Fibroblast of lung (primary cell): ENCODE measurements at regions not wholly inside any gene's neighbourhood (a gene's known extent, or its start where the extent isn't known, plus 50 kb on each side); places are given as distances from the start of the nearest gene placed in this dataset.

Experiments
- DNase-seq, 2 donors: peaks; one replicate each; pipeline versions ENCODE4 v3.0.0 to v3.0.0-alpha.2; 2010; ENCODE audit warnings: low read depth in 2 of 2
- H2AFZ ChIP-seq: 2 replicates; pipeline ENCODE4 v1.5.1; 2012; ENCODE audit warnings: low read length, control low read depth, inconsistent platforms
- H3K27ac ChIP-seq: 2 replicates; pipeline ENCODE4 v1.5.1; 2011; ENCODE audit warnings: low read length, control low read depth; ENCODE audit not compliant: insufficient read depth
- H3K27me3 ChIP-seq: 2 replicates; pipeline ENCODE4 v1.5.1; 2011; ENCODE audit warnings: mild to moderate bottlenecking, low read length; ENCODE audit not compliant: control insufficient read depth, insufficient read depth
- H3K36me3 ChIP-seq: 2 replicates; pipeline ENCODE4 v1.5.1; 2011; ENCODE audit warnings: low read length; ENCODE audit not compliant: control insufficient read depth, insufficient read depth
- H3K4me1 ChIP-seq: 2 replicates; pipeline ENCODE4 v1.5.1; 2011; ENCODE audit warnings: low read length; ENCODE audit not compliant: control insufficient read depth, insufficient read depth; ENCODE audit errors: extremely low read depth
- H3K4me2 ChIP-seq: 2 replicates; pipeline ENCODE4 v1.5.1; 2011; ENCODE audit warnings: low read length, control low read depth; ENCODE audit not compliant: insufficient read depth; ENCODE audit errors: extremely low read depth
- H3K4me3 ChIP-seq, 4 experiments: fragments of 200-600 bp in 1 of 4; sonication (generic) in 1 of 4; replicated peaks in 1 of 4; 2 replicates each; pipeline ENCODE4 v1.5.1; 2011 to 2016; ENCODE audit warnings: low read length in 4 of 4, low read depth in 3 of 4, mild to moderate bottlenecking in 3 of 4, control low read depth in 2 of 4, inconsistent platforms in 1 of 4, mixed read lengths in 1 of 4; ENCODE audit not compliant: insufficient read depth in 1 of 4; ENCODE audit errors: control extremely low read depth in 1 of 4
- H3K79me2 ChIP-seq: 2 replicates; pipeline ENCODE4 v1.5.1; 2012; ENCODE audit warnings: mild to moderate bottlenecking, low read length, inconsistent platforms; ENCODE audit not compliant: control insufficient read depth, insufficient read depth
- H3K9ac ChIP-seq: 2 replicates; pipeline ENCODE4 v1.5.1; 2011; ENCODE audit warnings: mild to moderate bottlenecking, low read length, control low read depth; ENCODE audit not compliant: insufficient read depth
- H3K9me3 ChIP-seq: 2 replicates; pipeline ENCODE4 v1.5.1; 2012; ENCODE audit warnings: low read depth, low read length; ENCODE audit not compliant: control insufficient read depth, insufficient read depth
- H4K20me1 ChIP-seq: 2 replicates; pipeline ENCODE4 v1.5.1; 2011; ENCODE audit warnings: low read length; ENCODE audit not compliant: control insufficient read depth, insufficient read depth; ENCODE audit errors: extremely low read depth
- CTCF ChIP-seq, 2 donors: IDR thresholded peaks in 1 of 2; conservative IDR thresholded peaks in 1 of 2; 1 replicate in 1 of 2; 2 replicates in 1 of 2; pipeline ENCODE4 v1.5.1; 2011 to 2012; ENCODE audit warnings: low read length in 2 of 2, control low read depth in 1 of 2, inconsistent platforms in 1 of 2, low read depth in 1 of 2, mild to moderate bottlenecking in 1 of 2
- EZH2 ChIP-seq: IDR thresholded peaks from 2 replicates; pipeline ENCODE4 v1.5.1; 2012; ENCODE audit warnings: low read length, control low read depth, mild to moderate bottlenecking; ENCODE audit errors: missing control alignments

- DNase-seq: no peak
- Histone ChIP-seq H3K4me1 (no peaks in the 10 kb centered on the region), H3K27ac (no peak overlapping the region), H3K27me3 (no peaks in the 10 kb centered on the region), H3K4me2 (no peak overlapping the region), H3K9ac (no peak overlapping the region), H2AFZ (no peak overlapping the region), H3K36me3 (no peaks in the 10 kb centered on the region), H3K79me2 (no peaks in the 10 kb centered on the region), H3K4me3 (no peak overlapping the region), H3K9me3 (no peaks in the 10 kb centered on the region), H4K20me1 (no peaks in the 10 kb centered on the region)
- TF ChIP-seq CTCF (conservative IDR thresholded peaks at IDR 0.05 in 1 of 2, IDR thresholded peaks at IDR 0.05 in 1 of 2; ENCODE audit: low read depth in 1 of 2, low read length in 2 of 2) (no peak), EZH2 (no peak)
These were observed 1310.9 kb upstream of the TMEFF2 start for GRCh38 chr2:193505620-193506019.

- H3K27ac ChIP-seq: no peak overlapping the region
- no peak overlapping the region for H3K4me2 ChIP-seq
- H3K27me3 ChIP-seq: no peaks in the 10 kb centered on the region
- H3K4me1 ChIP-seq: no peaks in the 10 kb centered on the region
- H3K79me2 ChIP-seq: no peaks in the 10 kb centered on the region
- H3K9me3 ChIP-seq: no peaks in the 10 kb centered on the region
- DNase-seq: no peak
- no peaks in the 10 kb centered on the region for H4K20me1 ChIP-seq
- no peaks in the 10 kb centered on the region for H3K36me3 ChIP-seq
- no peak overlapping the region for H2AFZ ChIP-seq
- no peak overlapping the region for H3K4me3 ChIP-seq
- H3K9ac ChIP-seq: no peak overlapping the region
- TF ChIP-seq CTCF (conservative IDR thresholded peaks at IDR 0.05 in 1 of 2, IDR thresholded peaks at IDR 0.05 in 1 of 2; ENCODE audit: low read depth in 1 of 2, low read length in 2 of 2): no peak
- no peak for TF ChIP-seq EZH2
These were observed 1307.8 kb upstream of the TMEFF2 start for GRCh38 chr2:193502363-193503035.

GRCh38 chr2:193496786-193497185 lies 1302.1 kb upstream of the TMEFF2 start:
- Histone ChIP-seq H3K9ac (no peak overlapping the region), H3K4me2 (no peak overlapping the region), H4K20me1 (no peaks in the 10 kb centered on the region), H3K4me1 (no peaks in the 10 kb centered on the region), H3K36me3 (no peaks in the 10 kb centered on the region), H3K27ac (no peak overlapping the region), H3K27me3 (no peaks in the 10 kb centered on the region), H3K9me3 (no peaks in the 10 kb centered on the region), H3K79me2 (no peaks in the 10 kb centered on the region), H3K4me3 (no peak overlapping the region), H2AFZ (no peak overlapping the region)
- no peak for TF ChIP-seq CTCF (conservative IDR thresholded peaks at IDR 0.05 in 1 of 2, IDR thresholded peaks at IDR 0.05 in 1 of 2; ENCODE audit: low read depth in 1 of 2, low read length in 2 of 2)
- TF ChIP-seq EZH2: no peak
- no peak for DNase-seq
